Tibial artery (tissue), 4 donors: ENCODE measurements at regions not wholly inside any gene's neighbourhood (a gene's known extent, or its start where the extent isn't known, plus 50 kb on each side); places are given as distances from the start of the nearest gene placed in this dataset.

ENCODE experiments used
- DNase-seq, 2 donors: peaks; one replicate each; pipeline ENCODE4 v3.0.0-alpha.2; 2019
- H3K27ac ChIP-seq, 2 donors: fragments of 200-600 bp; sonication (generic) in 1 of 2; 1 replicate in 1 of 2; 2 replicates in 1 of 2; pipeline ENCODE4 v1.5.1; 2018 to 2019; ENCODE audit warnings: mild to moderate bottlenecking in 1 of 2
- H3K27me3 ChIP-seq, 2 donors: fragments of 200-600 bp; sonication (generic) in 1 of 2; one replicate each; pipeline versions ENCODE4 v1.5.1 to v1.6.0; 2016 to 2019
- H3K36me3 ChIP-seq, 3 donors: fragments of 200-600 bp; sonication (generic) in 2 of 3; one replicate each; pipeline ENCODE4 v1.5.1; 2016 to 2019; ENCODE audit warnings: mild to moderate bottlenecking in 2 of 3
- H3K4me1 ChIP-seq, 4 donors: fragments of 200-600 bp; sonication (generic) in 2 of 4; 1 replicate in 3 of 4; 2 replicates in 1 of 4; pipeline ENCODE4 v1.5.1; 2016 to 2019
- H3K4me3 ChIP-seq, 2 donors: fragments of 200-600 bp; sonication (generic) in 1 of 2; 1 replicate in 1 of 2; 2 replicates in 1 of 2; pipeline ENCODE4 v1.5.1; 2018 to 2019; ENCODE audit warnings: mild to moderate bottlenecking in 2 of 2
- H3K9me3 ChIP-seq, 3 donors: fragments of 200-600 bp; sonication (generic) in 1 of 3; one replicate each; pipeline ENCODE4 v1.5.1; 2016 to 2019
- intact Hi-C: fragments of 100-400 bp; cut with DNase I; formaldehyde crosslinking; loops from one replicate; pipeline ENCODE4 v1.15.0; 2023; ENCODE audit warnings: low total_unique reads
- TF ChIP-seq, protein P1 (sequence below), 2 experiments: fragments of 200-600 bp in 1 of 2; fragments of 450-650 bp in 1 of 2; IDR thresholded peaks; one replicate each; pipeline ENCODE4 v1.5.1; 2017 to 2019; ENCODE audit warnings: antibody characterized with exemption in 2 of 2, mild to moderate bottlenecking in 1 of 2, moderate library complexity in 1 of 2

DNA sequence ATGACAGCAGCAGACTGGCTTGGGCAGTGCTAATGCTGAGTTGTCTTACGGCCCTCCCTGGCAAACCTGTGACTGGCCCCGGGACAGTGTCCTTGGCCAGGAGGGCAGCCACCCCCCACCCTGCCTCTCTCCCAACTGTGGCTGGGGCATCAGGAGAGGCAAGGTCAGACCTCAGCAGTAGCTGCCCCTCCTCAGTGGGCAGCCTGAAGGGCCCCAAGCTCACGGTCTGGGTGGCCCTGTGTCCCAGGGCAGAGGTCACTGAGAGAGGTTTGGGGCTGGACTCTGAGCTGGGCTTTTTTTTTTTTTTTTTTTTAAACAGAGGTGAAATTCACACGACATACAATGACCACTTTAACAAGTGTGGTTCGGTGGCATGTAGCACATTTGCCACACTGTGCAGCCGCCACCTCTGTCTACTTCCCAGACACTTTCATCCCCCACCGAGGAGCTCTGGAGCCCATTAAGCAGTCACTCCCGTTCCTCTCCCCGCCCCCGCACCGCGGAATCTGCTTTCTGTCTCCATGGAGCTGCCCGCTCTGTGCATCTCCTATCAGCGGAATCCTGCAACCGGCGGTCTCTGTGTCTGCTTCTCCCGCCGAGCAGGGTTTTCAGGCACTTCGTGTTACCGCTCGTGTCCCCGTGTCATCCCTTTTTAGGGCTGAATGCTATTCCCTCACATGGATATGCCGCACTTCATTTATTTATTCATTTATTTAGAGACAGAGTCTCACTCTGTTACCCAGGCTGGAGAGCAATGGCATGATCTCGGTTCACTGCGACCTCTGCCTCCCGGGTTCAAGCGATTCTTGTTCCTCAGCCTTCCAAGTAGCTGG, 67.9 kb upstream of the GATA5 start:
- TF ChIP-seq, protein P1, sequence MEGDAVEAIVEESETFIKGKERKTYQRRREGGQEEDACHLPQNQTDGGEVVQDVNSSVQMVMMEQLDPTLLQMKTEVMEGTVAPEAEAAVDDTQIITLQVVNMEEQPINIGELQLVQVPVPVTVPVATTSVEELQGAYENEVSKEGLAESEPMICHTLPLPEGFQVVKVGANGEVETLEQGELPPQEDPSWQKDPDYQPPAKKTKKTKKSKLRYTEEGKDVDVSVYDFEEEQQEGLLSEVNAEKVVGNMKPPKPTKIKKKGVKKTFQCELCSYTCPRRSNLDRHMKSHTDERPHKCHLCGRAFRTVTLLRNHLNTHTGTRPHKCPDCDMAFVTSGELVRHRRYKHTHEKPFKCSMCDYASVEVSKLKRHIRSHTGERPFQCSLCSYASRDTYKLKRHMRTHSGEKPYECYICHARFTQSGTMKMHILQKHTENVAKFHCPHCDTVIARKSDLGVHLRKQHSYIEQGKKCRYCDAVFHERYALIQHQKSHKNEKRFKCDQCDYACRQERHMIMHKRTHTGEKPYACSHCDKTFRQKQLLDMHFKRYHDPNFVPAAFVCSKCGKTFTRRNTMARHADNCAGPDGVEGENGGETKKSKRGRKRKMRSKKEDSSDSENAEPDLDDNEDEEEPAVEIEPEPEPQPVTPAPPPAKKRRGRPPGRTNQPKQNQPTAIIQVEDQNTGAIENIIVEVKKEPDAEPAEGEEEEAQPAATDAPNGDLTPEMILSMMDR (IDR thresholded peaks at IDR 0.05), result no peak
- no peak for DNase-seq
- no peak overlapping the region for H3K4me3 ChIP-seq
- peaks cover 0 to 12% (median 10%) of the 10 kb centered on the region in 4 donors for H3K4me1 ChIP-seq
- H3K27me3 ChIP-seq, result peaks cover 0 to 61% of the 10 kb centered on the region in 2 donors
- H3K36me3 ChIP-seq, result peaks cover 0 to 10% (median 0%) of the 10 kb centered on the region in 3 donors
- H3K9me3 ChIP-seq, result no peaks in the 10 kb centered on the region
- intact Hi-C loops, result no loop called here
- H3K27ac ChIP-seq, result no peak overlapping the region

DNA sequence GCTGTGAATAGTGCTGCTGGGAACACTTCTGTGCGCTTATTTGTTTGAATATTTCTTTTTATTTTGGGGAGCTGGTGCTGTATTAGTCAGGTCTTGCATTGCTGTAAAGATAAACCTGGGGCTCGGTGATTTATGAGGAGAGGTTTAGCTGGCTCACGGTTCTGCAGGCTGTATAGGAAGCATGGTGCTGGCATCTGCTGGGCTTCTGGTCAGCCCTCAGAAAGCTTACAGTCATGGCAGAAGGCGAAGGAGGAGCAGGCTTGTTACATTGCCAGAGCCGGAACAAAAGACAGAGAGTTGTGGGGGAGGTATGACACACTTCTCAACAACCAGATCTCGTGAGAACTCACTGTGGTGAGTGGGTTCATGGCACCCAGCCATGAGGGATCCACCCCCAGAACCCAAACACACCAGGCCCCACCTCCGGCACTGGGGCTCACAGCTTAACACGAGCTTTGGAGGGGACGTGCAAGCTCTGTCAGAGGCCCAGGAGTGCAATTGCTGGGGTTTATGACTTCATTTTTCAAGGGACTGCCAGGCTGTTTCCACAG, 68.8 kb upstream of the GATA5 start:
- Histone ChIP-seq H3K36me3 (peaks cover 0 to 10% (median 0%) of the 10 kb centered on the region in 3 donors), H3K27ac (no peak overlapping the region), H3K4me1 (peaks cover 0 to 10% (median 8%) of the 10 kb centered on the region in 4 donors), H3K4me3 (no peak overlapping the region), H3K9me3 (no peaks in the 10 kb centered on the region), H3K27me3 (peaks cover 0 to 60% of the 10 kb centered on the region in 2 donors)
- intact Hi-C loops, result no loop called here
- TF ChIP-seq, protein P1 (IDR thresholded peaks at IDR 0.05), result no peak
- DNase-seq, result no peak

DNA sequence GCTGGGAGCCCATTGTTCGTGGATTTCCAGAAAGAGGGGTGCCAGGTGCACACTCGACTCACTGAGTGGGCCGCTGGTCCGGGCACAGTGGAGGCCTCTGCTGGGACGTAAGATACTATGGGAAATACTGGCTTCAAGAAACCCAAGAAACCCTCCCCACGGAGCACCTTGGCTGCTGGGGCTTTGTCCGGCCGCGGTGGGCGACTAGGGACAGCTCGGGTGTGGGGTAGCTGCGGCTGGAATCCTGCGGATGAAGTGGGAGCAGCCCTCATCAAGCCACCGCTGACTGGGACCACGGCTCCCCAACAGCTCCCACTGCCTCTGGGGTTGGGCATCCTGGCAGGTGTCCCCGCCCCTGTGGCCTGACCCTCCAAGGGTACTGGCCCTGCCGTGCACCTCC, 69.5 kb upstream of the GATA5 start:
- H3K27me3 ChIP-seq, result peaks cover 0 to 57% of the 10 kb centered on the region in 2 donors
- peaks cover 0 to 17% (median 12%) of the 10 kb centered on the region in 4 donors for H3K4me1 ChIP-seq
- H3K27ac ChIP-seq, result no peak overlapping the region
- TF ChIP-seq, protein P1 (IDR thresholded peaks at IDR 0.05), result no peak
- intact Hi-C loops, result no loop called here
- DNase-seq, result no peak
- H3K36me3 ChIP-seq, result peaks cover 0 to 10% (median 0%) of the 10 kb centered on the region in 3 donors
- H3K9me3 ChIP-seq, result no peaks in the 10 kb centered on the region
- H3K4me3 ChIP-seq, result no peak overlapping the region

DNA sequence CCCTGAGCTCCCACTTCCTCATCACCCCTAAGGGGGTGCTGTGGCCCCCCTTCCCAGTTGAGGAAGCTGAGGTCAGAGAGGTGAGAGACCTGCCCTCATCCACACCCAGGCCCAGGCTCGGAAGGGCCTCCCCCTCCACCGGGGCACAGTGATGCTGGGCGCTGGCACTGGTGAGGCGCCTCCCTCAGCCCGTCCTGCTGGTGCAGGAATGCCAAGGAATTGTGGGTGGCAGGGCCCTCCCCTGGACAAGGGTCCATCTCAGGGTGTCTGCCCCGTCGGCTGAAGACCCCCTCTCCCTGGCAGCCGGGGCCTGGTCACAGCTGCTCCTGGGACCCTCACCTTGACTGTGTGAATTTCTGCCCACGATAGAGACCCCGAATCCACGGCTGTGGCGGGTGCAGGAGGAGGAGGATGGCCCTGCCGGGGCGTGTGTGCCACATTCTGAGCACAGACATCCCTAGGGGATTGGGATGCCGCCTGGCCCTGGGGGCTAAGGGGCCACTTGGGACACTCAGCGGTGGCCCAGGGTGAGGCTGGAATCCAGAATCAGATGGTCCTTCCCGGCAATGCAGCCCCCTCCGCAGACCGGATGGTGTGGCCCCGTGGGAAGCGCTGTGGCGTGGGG, 70.2 kb upstream of the GATA5 start:
- TF ChIP-seq, protein P1 (IDR thresholded peaks at IDR 0.05), result no peak
- DNase-seq, result no peak
- intact Hi-C loops, result no loop called here
- Histone ChIP-seq H3K9me3 (no peaks in the 10 kb centered on the region), H3K27ac (no peak overlapping the region), H3K36me3 (peaks cover 0 to 10% (median 0%) of the 10 kb centered on the region in 3 donors), H3K4me1 (peaks cover 0 to 24% (median 14%) of the 10 kb centered on the region in 4 donors), H3K27me3 (peaks cover 0 to 52% of the 10 kb centered on the region in 2 donors), H3K4me3 (no peak overlapping the region)

- TF ChIP-seq, protein P1 (IDR thresholded peaks at IDR 0.05), result no peak
- Histone ChIP-seq H3K36me3 (peaks cover 0 to 10% (median 0%) of the 10 kb centered on the region in 3 donors), H3K27me3 (peaks cover 0 to 52% of the 10 kb centered on the region in 2 donors), H3K4me3 (no peak overlapping the region), H3K27ac (no peak overlapping the region), H3K9me3 (no peaks in the 10 kb centered on the region), H3K4me1 (peaks cover 0 to 30% (median 19%) of the 10 kb centered on the region in 4 donors)
- intact Hi-C loops, result no loop called here
- DNase-seq, result no peak
These were observed 70.8 kb upstream of the GATA5 start for GRCh38 chr20:62546606-62547005.
